GM18505 (cell line): ENCODE measurements at regions not wholly inside any gene's neighbourhood (a gene's known extent, or its start where the extent isn't known, plus 50 kb on each side); places are given as distances from the start of the nearest gene placed in this dataset.
"Not testable (repeated sequence)": the region's sequence is repeated elsewhere in the genome, so short reads cannot be mapped to it uniquely, and the experiment has no call there.

Experiments used
- ATAC-seq: cut with Tn5 transposase; IDR thresholded peaks from one replicate; pipeline ENCODE4 v1.9.1; 2021; ENCODE audit not compliant: unreplicated experiment
- POLR2A ChIP-seq: IDR thresholded peaks from 4 replicates; pipeline ENCODE4 v1.6.1; 2011; ENCODE audit warnings: borderline replicate concordance; ENCODE audit not compliant: insufficient read depth, insufficient read length; ENCODE audit errors: extremely low read depth

GRCh38 chr5:99068944-99069650, 140.3 kb upstream of the CHD1 start:
- ATAC-seq = peak; percentile 88
- TF ChIP-seq POLR2A = no peak

GRCh38 chr5:99063737-99064136, 134.9 kb upstream of the CHD1 start:
- ATAC-seq = no peak
- TF ChIP-seq POLR2A = no peak

- ATAC-seq = no peak
- TF ChIP-seq POLR2A = no peak
Observed at GRCh38 chr5:99061711-99062110, 132.9 kb upstream of the CHD1 start.

GRCh38 chr5:99061299-99061698, 132.5 kb upstream of the CHD1 start:
- no peak for TF ChIP-seq POLR2A
- ATAC-seq = no peak

GRCh38 chr5:99060306-99061261, 131.8 kb upstream of the CHD1 start:
- ATAC-seq = peak; percentile 62
- TF ChIP-seq POLR2A = no peak

- ATAC-seq = peak; percentile 76
Observed at GRCh38 chr5:99059685-99060084, 130.9 kb upstream of the CHD1 start.

GRCh38 chr5:99058466-99058865, 129.7 kb upstream of the CHD1 start:
- no peak for TF ChIP-seq POLR2A
- ATAC-seq = no peak

More at GRCh38 chr5:99059685-99060084, 130.9 kb upstream of the CHD1 start:
- no peak for TF ChIP-seq POLR2A

GRCh38 chr5:99054972-99055371, 126.2 kb upstream of the CHD1 start:
- ATAC-seq = no peak
- TF ChIP-seq POLR2A = no peak

- ATAC-seq = no peak
- no peak for TF ChIP-seq POLR2A
Observed at GRCh38 chr5:99045871-99046270, 117.1 kb upstream of the CHD1 start.

- not testable (repeated sequence) for ATAC-seq
Observed at GRCh38 chr5:99043257-99043656, 114.5 kb upstream of the CHD1 start.

- no peak for ATAC-seq
- no peak for TF ChIP-seq POLR2A
Observed at GRCh38 chr5:99037668-99038067, 108.9 kb upstream of the CHD1 start.

- no peak for ATAC-seq
- no peak for TF ChIP-seq POLR2A
Observed at GRCh38 chr5:99035942-99036341, 107.1 kb upstream of the CHD1 start.

GRCh38 chr5:99034336-99034735, 105.5 kb upstream of the CHD1 start:
- TF ChIP-seq POLR2A = no peak

GRCh38 chr5:99033014-99033900, 104.5 kb upstream of the CHD1 start:
- no peak for ATAC-seq

More at GRCh38 chr5:99034336-99034735, 105.5 kb upstream of the CHD1 start:
- no peak for ATAC-seq

More at GRCh38 chr5:99033014-99033900, 104.5 kb upstream of the CHD1 start:
- no peak for TF ChIP-seq POLR2A
